HG02678 (cell line): ENCODE measurements at regions not wholly inside any gene's neighbourhood (a gene's known extent, or its start where the extent isn't known, plus 50 kb on each side); places are given as distances from the start of the nearest gene placed in this dataset.
"Not testable (repeated sequence)": the region's sequence is repeated elsewhere in the genome, so short reads cannot be mapped to it uniquely, and the experiment has no call there.

Experiments
- ATAC-seq: cut with Tn5 transposase; IDR thresholded peaks from one replicate; pipeline ENCODE4 v1.9.1; 2021; ENCODE audit warnings: mild to moderate bottlenecking, moderate library complexity; ENCODE audit not compliant: unreplicated experiment

DNA sequence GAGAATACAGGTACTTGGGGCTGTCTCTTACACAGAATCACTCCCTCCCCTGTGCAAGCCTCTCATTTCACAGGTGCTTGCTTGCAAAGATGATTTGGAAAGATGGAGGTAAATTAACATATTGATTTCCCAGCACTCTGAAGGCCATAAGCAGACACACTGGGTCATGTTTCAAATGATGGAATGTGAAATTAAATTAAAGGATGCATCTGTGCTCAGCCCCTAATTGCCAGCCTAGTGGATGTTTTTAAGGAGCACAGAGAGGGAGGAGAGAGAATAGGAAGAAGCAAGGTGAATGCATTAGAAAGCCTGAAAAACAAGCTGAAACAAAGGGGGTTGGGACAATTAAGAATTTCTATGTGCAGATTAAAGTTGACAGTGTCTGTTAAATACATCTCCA is 96.1 kb upstream of the GRIP1 start:
- no peak for ATAC-seq

DNA sequence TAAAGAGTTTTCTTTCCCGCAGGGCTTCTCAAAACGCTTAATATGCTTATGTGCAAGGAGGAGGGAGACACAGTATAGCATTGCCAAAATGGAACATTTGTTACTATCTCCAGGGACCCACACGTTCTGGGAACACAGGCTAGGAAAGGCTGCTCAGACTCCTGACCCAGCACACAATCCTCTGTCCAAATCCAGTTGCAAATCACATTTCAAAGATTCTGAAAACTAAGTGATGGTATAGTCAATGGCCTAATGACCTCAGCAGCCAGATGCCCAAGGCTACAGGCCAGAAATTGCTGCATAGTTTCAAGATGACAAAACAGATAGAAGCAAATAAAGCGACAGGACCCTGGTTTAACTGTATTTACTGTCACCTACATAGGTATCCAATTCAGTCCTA is 97.0 kb upstream of the GRIP1 start:
- ATAC-seq: no peak

DNA sequence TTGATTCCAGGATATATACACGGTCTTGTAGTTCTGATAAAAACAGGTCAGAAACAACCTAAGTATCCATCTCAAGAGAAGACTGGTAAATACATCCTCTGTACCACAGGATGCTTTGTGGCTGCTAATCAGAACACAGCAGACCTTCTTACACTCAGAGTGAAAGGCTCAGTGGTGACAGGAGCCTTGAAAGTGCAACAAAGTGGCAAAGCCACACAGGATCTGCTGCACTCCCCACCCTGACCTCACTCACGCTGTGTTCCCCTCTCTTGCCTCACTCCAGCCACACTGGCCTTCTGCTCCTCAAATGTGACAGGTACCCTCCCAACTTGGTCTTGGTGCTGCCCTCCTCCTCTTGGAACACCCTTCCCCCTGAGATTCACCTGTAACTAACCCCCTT is 98.1 kb upstream of the GRIP1 start:
- peak; percentile 56 for ATAC-seq

DNA sequence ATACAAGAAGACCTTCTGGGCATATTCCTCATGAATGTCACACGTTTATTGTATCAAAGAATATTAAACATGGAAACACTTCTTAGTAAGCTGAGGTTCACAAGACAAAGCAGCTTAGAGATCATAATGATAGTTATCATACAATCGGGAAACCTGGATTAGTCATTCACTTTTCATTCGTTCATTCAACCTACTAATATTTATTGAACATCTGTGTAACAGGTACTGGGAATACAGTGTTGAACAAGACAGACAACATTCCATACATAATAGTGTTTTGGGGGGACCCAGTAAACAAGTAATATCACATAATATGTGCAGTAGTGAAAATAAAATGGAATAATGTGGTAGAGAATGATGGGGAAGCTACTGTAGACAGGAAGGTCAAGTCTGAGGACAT is 100.6 kb upstream of the GRIP1 start:
- ATAC-seq: no peak

DNA sequence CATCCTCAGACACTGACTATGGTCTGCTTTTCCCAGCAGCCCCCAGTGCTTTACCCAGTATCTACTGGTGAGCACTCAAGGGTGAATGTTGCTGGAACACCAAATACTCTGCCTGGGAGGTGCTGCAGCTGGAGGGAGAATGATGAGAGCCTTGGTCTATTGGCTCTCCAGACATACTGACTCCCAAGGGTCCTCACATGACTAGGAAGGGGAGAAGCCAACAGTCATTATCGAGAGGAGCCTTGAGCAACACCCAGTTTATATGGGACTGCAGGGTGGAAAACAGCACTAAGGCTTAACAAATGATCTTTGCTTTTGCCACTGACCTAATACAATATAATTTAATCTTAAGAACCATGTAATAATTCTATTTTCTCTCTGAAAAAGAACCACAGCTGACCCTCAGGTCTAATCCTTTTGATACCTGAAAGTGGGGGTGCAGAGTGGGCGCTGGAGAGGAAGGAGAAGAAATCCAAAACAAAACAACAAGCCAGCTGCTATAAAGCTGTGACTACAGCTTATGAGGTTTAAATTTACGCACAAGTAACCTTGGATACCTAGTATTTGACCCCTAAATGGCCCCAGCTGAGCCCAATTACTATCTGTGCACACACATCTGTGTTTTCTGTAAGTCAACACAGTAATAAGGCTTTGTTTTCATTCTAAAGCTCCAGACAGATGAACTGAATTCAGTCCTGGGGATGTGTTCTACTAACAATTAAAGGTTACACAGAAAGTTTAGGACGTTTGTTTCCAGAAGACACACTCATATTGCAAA is 107.8 kb upstream of the GRIP1 start:
- ATAC-seq: no peak

DNA sequence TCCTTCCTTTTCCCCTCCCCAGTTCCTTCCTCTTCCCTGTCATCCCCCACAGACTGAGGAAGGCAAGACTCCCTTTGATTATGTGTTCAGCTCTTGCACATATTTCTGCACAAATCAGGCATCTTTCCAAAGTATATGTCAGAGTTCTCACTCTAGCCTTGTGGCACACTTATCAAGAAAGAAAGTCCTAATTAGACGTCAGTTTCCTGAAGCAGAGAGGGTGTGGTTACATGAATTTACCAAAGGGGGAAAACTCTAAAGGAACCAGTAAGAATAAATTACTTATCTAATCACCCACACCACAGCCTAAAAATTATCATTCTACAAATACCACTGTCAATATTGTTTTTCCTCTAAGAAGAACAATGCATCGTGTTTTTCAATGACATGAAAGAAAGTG is 120.7 kb upstream of the GRIP1 start:
- no peak for ATAC-seq

DNA sequence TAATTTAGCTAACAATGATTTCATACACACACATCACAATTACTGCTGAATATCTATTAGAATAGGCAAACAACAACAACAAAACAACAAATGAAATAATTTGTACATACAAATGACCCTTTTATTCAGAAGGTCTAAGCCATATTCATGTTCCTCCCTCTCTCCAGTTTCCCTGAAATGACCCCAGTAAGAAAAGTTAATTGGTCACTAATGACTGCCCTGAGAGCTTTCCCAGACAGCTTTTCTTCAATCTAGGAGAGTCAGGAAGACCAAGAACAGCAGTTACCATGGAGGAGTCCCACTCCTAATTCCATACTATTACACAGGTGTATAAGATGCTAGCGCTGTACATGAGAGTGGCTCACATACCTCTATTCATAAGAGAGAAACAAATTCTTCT is 121.2 kb upstream of the GRIP1 start:
- no peak for ATAC-seq

DNA sequence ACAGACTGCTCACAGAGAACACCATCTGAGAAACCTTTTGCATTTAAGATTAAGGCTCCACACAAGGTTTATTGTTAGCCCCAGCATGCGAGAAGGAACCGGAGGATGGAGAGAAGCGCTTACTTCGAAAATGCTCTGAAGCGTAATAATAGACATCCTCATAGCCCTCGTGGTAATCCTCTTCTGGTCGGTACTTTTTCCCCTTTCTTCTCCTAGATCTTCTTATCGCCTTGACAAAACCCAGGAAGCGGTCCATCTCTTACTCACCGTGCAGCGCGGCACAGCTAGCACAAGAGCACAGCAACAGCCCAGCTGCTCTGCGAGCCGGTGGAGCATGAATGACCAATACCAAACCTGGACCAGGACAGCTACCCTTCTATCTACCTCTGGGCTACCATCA is 125.1 kb upstream of the GRIP1 start:
- ATAC-seq: no peak

DNA sequence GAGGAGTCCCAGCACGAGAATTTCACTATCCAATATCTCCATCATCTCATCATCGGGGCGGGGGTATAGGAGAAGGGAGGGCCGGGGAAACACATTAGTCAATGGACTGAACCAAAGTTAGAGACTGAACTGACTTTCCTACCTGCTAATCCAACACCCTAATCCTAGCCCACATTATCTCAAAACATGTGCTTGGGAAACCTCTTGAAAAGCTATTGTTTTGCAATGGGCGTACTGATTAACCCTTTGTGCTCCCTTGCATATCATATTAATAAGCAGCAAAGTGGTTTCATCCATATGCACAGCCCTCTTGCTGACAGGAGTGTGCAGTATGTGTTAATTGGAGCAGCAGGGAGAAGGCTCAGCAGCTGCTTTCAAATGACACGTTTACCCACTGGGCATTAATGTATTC is 125.7 kb upstream of the GRIP1 start:
- no peak for ATAC-seq

DNA sequence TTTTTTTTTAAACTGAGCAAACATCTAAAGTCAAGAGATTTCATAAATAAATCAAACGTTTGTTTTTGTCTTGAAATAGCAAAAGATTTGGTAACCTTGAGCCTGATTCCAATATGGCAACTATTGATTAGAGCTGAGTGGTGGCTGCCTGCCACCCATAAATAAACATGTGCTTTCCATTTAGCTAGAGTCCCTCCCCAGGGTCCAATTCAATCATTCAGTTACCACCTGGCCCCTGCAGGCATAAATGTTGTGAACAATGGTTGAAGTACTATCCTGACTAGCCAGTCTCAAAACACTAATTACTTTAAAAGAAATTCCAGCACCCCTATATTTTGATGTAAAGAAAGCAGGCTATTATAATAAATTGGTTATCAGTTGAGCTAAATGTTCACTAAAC is 129.7 kb upstream of the GRIP1 start:
- no peak for ATAC-seq

DNA sequence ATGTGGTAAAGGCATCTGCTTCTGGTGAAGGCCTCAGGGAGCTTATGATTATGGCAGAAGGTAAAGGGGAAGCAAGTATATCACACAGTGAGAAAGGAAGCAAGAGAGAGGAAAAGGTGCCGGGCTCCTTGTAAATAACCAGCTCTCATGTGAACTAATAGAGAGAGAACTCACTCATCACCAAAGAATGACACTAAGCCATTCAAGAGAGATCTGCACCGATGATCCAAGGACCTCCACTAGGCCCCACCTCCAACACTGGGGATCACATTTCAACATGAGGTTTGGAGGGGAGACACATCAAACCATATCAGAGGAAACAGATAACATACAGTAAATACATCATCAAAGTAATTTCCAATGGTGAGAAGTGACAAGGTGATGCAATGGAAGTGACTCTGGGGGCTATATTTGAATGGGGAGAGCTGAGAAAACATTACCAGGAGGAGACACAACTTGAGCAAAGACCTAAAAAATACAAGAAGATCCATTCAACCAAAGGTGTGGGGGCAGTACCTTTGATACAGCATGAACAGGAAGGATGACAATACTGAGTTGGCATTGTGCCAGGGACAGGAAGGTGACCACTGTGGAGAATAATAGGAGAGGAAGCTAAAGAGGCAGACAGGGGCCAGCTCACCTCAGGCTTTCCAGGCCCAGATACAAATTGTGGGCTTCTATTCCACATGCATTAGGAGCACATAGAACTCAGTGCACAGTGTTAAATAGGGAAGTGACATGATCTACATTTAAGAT is 134.4 kb upstream of the GRIP1 start:
- no peak for ATAC-seq

DNA sequence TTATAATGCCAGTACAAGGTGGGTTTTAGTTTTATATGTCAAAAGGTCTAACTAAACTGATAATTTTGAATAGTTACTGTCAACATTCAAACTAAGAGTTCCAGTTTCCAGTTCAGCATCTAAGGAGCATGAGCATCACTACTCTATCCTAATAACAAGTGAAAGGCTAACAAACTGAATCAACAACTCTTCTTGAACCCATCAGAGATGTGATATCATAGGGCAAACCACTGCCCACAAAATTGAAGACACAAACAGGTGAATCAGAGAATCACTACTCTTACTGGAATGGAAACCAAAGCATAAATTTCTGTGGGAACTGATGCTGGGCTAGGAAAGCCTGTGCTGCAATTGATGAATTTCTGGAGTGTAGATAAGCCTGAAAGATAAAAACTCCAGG is 140.7 kb upstream of the GRIP1 start:
- no peak for ATAC-seq

DNA sequence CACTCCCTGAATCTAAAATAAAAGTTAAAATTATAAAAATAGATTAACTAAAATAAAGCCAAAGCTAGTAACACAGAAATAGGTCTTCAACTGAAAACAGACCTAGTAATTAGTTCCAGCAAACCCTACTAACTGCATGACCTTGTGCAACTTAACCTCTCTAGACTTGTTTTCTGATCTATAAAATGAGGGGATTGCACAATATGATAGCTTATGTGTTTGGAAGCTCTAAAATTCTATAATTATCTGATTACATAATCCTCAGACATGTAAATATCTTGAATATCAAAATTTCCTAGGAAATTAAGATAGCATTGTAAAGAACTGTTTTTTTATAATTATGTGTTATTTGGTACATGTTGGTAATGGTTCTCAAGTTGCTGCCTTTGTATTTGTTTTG is 144.1 kb upstream of the GRIP1 start:
- ATAC-seq: no peak

DNA sequence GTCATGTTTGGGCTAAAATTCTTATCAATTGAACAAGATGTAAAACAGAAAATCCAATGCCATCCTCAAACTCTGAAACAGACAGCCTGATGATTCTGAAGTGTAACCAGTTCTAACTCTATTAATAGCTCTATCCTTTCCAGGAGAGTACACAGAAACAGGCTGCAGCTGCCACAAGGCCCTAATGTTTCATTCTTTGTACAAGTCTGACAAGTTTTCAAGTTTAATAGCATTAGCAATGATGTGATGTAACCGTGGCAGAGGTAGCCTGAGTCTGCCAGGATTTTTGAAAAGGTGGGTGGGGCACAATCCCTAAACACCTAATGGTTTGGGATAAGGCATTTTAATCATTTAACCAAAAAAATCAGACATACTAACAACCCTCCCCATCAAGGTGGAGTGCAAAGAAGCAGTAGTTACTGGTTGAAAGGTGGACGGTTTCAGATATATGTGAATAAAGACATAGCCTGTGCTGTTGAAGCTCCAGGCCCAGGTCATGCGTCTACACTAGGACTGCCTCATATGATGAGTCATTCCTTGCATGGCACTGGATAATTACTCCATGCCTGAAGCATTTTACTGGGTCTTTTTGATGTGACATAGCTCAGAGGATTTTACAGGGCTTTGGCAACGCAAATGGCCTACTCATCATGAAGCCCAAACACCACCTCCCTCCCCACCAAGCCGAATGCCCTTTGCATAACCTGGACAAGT is 145.1 kb upstream of the GRIP1 start:
- no peak for ATAC-seq

DNA sequence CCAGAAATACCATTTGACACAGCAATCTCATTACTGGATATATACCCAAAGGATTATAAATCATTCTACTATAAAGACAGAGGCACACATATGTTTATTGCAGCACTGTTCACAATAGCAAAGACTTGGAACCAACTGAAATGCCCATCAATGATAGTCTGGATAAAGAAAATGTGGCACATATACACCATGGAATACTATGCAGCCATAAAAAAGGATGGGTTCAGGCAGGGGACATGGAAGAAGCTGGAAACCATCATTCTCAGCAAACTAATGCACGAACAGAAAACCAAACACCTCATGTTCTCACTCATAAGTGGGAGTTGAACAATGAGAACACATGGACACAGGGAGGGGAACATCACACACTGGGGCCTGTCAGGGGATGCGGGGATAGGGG is 147.0 kb upstream of the GRIP1 start:
- ATAC-seq: not testable (repeated sequence)

DNA sequence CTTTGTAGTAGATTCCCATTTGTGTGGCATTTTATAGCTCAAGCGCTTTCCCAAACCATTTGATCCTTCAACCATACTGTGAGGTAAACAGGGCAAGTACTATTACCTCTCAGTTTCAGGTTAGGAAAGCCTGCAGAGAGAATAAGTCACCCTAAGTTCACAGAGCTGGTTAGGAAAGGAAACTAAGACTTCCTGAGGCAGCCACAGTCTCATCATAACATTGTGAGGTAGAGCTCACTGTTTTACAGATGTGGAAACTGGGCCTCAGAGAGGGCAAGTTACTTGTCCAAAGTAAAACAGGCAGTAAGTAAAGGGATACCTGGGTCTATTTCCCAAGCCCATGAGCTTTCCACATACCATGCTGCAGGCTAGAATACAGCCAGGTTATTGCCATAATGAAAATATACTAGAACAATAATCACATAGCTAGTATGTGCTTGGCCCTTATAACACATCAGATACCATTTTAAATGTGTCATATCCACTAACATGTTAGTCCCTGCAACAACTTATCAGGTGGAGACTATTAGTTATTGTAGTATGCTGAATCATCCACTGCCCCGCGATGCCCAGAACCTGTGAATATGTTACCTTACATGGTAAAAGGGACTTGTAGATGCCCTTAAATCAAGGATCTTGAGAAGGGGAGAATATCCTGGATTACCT is 150.9 kb upstream of the GRIP1 start:
- ATAC-seq: no peak

DNA sequence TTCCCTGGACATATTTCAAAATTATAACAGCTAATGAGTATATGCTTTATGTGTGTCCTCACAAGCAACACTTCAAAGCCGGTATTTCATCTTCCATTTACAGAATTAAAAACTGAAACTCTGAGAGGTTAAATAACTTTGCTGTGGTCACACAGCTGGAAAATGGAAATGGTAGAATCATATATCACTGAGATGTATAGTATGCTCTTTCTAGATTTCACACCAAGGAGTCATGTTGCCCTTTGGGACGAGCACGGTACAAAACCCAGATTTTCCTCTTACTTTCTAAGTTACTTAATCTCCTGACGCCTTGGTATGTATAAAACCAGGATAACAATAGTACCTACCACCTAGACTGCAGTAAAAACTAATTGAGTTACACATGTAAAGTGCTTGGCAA is 152.6 kb upstream of the GRIP1 start:
- no peak for ATAC-seq

DNA sequence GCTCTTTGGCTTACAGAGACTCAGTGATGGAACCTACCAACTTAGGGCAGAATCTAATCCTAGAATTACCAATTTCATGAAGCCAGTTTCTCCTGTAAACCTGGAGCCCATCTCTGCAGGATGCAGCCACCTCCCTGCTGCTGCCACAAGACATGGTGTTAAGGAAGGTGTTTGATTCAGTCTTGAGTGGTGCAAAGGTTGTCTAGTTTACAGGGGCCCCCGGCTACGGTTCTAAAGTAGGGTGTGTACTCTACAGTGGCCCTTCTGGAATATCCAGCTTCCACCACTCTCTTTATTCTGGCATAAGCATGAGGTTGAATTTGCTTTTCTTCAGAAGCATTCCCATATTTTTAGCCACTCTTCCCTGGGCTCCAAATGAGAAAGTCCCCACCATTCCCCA is 154.1 kb upstream of the GRIP1 start:
- no peak for ATAC-seq

DNA sequence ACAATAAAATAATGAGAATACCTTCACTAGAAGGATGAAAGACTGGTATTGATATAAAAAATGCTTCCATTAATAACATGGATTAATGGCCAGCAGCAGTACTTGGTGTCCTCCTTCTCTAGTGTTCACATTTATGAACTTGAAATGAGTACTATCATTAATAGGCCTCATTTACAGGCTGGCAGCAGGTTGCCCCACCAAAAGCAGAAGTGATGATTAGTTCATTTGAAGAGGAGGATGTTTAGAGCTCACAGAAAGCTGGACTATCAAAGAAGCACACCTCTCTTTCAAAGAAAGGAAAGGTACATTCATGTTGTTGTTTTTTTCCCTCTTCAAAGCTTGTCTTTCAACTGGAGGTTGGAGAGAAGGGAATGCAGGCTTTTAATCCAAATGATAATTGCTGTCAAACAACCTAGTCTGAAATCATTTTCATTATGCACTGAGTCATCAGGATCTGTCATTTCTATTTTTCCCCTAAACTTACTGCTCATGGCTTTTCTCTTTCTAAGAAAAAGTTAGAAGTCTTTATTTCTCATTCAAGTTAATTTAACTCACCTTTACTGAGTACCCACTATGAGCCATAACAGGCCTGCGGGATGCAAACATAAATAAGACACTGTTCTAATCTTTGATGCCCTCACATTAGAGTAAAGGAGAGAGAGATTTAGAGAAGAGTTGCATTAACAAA is 157.9 kb upstream of the GRIP1 start:
- ATAC-seq: no peak

DNA sequence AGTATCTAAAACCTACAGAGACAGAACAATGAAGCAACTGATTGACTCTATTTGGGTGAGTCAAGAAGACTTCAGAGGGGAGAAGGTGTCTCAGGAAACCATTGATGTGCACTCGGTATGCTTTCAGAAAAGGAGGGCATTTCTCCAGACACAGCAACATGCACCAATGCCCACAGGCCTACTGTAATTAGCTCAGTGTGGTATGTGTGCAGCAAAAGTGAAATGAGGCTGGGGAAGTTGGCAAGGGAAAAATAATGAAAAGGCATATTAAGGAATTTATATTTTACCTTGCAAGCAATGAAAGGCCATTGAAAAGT is 158.4 kb upstream of the GRIP1 start:
- ATAC-seq: no peak

DNA sequence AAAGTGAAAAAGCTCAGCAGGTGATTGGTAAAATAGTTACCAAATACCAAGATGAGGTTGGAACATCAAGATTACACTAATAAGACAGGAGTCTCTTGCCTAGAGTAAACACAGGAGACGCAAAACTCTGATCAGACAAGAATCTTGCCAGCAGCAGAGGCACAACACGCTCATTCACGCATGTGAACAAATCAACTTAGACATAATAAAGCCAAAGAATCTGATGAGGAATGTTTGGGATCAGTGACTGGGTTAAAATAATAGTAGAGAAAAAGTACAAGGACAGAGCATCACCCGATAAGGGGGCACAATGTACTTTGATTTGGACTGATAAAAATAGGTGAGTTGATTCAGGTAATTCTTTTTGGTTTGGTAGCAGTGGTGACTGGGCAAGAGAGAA is 159.5 kb upstream of the GRIP1 start:
- ATAC-seq: no peak
